Peyer's patch (tissue), 4 donors: ENCODE measurements at regions not wholly inside any gene's neighbourhood (a gene's known extent, or its start where the extent isn't known, plus 50 kb on each side); places are given as distances from the start of the nearest gene placed in this dataset.

Experiments
- CTCF ChIP-seq, 6 experiments: fragments of 450-650 bp in 4 of 6; fragments of 200-600 bp in 2 of 6; sonication (generic) in 1 of 6; IDR thresholded peaks; one replicate each; pipeline ENCODE4 v1.5.1; 2017 to 2019; ENCODE audit warnings: antibody characterized with exemption in 6 of 6, mild to moderate bottlenecking in 3 of 6, moderate library complexity in 1 of 6
- POLR2A ChIP-seq, 2 donors: fragments of 450-650 bp; IDR thresholded peaks; one replicate each; pipeline ENCODE4 v1.5.1; 2017; ENCODE audit warnings: antibody characterized with exemption in 2 of 2, mild to moderate bottlenecking in 2 of 2, moderate library complexity in 2 of 2

- TF ChIP-seq CTCF (IDR thresholded peaks at IDR 0.05) (no peak), POLR2A (IDR thresholded peaks at IDR 0.05) (no peak)
Measured at GRCh38 chr4:112793033-112793432, 156.1 kb downstream of the LARP7 start.
